ENCODE measurements at regions not wholly inside any gene's neighbourhood (a gene's known extent, or its start where the extent isn't known, plus 50 kb on each side); places are given as distances from the start of the nearest gene placed in this dataset.

DNA sequence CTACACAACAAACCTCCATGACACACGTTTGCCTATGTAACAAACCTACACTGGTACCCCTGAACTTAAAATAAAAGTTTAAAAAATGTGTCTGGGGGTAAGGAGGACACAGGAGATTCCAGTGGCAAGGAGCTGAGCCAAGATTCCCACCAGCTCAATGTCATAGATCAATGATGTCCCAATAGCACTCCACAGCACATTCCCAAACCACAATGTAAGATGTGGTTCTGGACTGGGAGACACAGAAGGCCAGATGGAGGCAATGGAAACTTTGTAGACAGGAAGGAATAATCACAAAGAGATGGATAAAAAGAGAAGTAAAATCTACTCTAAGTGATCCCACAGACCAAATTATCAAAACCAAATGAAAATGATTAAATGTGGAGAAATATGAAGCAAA is 312.4 kb upstream of the SOX11 start:
- DNase-seq (ENCODE audit: low read depth): no peak

DNA sequence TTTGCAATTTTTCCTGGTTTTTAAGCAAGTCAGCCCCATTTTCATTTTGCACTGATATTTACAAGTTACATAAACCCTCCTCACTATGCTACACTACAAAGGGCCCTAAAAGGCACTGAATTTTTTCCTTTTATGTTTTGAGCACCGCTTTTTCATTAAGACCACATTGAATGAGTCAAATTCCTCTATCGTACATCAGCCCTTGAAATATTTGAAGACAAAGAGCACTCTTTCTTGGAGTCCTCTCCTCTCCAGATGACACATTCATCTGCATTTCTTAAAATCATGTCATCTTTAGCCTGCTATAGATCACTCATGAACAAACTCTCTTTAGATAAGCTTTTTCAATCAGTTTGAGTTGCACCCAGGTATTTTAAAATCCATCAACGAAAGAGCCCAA is 306.6 kb upstream of the SOX11 start:
- DNase-seq (ENCODE audit: low read depth): no peak

DNA sequence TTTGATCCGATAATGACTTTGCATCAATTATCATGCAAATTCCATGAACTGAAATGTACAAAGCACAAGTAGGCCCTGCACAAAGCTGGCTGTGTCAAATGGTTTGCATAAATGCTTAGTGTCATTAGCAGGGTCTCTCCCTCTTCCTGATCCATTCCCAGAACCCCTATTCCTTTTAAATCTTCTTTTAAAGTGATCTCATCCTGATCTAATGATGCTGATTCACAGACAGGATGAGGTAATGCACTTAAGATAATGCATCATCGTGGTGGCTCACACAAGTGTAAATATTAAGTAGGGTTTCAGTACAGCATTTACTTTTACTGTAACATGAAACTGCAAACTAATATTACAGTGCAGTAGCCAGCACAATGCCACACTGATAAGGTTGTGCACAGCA is 304.8 kb upstream of the SOX11 start:
- DNase-seq (ENCODE audit: low read depth): no peak

DNA sequence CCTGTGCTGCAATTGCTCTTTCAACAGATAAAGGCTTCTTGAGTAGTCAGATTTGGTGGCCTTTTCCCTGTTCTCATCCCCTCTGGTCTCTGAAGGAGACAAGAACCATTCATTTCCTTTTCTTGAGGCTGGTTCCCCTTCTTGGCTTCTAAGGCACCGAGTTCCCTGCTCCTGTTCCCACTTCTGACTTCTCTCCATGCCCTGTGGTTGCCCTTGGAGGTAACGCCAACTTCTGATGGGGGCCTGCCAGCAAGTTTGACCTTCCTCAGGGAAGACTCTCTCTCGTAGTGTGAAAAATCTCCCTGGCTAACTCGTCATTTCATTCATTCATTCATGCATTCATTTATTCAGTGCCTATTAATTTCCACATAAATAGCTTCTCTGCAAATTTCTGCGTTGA is 302.4 kb upstream of the SOX11 start:
- no peak for DNase-seq (ENCODE audit: low read depth)

DNA sequence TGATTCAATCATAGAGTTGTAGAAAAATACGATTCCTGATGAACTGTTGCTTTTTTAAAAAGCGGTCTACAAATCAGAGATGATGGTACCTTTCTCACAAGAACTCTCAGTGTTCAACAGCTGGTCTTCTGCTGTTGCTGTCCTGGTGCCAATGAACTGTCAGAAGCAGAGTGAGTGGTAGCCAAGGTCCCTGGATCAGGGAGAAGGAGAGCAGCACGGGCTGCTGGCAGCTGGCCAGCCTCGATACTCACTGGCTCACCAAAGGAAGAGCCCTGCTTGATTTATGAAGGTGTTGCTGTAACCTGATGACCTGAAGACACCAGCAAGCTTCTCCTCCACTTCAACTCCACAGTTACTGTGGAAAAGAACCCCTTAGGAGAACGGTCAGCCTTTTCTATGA is 300.8 kb upstream of the SOX11 start:
- no peak for DNase-seq (ENCODE audit: low read depth)

DNA sequence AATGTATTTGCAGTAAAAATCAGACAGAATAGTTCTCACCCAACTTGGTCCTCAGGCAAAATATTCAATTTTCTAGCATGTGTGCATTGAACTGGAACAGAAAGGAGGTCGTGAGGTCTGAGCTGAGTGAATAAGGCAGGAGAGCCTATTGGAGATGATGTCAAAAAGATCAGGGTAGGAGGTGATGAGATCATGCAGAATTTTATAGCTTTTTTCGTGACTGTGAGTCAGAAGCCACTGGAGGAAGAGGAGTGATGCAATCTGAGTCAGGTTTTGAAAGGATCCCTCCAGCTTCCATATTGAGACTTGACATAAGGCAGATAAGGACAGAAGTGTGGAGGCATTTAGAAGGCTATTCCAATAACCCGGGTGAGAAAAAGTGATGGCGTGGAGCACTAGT is 299.5 kb upstream of the SOX11 start:
- DNase-seq (ENCODE audit: low read depth): no peak

DNA sequence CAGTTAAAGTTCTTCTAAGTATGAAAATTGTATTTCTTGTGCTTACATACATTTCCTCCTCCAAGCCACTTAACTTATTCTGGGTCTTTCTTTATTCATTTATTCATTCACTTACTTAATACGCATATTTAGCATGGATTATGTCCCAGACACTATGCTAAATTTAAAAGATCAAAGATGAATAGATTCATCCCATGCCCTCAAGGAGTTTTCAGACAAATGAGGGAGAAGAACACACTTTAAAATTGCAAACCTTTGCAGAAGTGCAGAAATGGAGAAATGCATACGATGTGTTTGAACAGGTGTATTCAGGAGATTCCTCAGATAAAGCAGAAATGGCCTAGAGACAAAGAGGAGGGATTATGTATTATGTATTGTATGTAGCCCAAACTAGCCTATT is 298.7 kb upstream of the SOX11 start:
- no peak for DNase-seq (ENCODE audit: low read depth)

DNA sequence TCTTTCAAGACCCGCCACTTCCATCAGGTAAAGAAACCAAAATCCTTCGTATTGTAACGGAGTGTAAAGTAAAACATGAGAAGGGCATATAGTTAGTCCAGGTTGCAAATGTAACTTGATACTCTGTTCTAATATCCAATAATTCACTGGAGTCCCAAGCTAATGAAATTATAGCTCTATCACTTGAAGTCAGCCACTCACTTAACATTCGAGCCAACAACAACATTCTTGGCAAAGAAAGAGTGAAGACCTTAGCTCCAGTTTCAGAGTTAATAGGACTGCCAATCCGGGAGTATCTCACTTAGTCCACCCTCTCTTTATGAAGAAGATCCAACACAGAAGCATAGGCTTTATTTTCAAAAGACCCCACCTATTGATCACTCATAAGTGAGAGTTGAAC is 298.0 kb upstream of the SOX11 start:
- DNase-seq (ENCODE audit: low read depth): no peak

DNA sequence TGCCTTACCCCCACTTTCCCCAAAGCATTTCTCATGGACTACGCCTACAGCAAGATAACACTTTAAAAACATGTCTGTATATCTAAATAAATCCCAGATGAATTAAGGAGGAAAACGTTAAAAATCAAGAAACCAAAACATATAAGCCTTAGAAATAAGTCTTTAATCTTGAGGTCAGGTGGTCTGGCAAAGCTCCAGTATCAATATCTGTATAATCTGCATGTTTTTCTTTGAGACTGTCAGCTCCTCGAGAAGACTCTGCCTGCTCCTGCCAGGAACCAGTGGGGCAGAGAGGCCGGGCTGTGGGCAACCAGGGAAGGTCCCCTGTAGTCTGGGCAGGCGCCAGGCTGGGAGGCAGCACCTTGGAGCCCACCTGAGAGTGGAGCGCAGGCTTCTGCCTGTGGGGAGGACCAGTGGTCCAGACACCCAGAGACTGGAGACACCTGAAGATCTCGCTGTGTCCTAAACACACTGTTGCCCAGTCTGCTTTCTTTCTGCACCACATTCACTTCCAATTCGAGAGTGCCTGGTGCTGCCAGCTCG is 291.0 kb upstream of the SOX11 start:
- DNase-seq (ENCODE audit: low read depth): no peak

DNA sequence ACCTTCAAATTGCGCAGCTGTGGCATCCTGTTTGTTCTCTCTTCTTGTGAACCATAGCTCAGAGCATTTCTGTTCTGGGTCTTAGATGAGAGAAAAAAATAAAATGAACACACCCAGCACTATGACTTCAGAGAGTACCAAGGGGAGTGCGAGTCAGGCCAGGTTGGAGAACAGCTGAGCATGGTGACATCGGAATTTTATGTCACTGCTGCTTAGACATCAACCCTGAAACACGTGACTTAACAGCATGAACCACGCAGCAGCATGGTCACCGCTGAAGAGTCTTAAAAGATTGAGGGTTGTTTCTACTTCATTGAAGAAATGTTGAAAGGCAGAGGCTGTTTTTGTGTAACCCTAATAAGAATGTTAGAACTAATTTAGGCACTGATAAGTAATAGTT is 288.8 kb upstream of the SOX11 start:
- DNase-seq (ENCODE audit: low read depth): no peak

DNA sequence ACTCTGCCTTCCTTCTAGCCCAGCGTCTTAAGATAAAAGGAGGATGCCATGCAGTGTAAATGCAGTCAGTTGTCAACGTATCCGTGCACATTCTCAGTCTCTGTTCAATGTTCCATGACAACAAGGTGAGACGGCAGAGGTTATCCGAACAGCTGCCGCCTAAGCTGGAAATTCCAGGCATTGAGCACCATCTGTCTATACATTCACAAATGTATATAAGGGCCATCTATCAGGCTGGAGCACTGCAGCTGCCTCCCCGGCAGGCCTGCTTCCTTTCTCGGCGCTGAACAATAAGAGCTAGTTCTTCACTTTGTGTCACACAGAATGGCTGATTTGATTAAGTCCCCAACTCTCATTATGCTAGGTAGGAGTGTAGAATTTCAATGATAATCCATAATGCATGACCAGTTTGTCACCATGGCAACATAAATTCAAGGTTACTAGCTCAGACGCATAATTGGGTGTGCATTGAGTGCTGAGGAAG is 282.2 kb upstream of the SOX11 start:
- DNase-seq (ENCODE audit: low read depth): no peak

DNA sequence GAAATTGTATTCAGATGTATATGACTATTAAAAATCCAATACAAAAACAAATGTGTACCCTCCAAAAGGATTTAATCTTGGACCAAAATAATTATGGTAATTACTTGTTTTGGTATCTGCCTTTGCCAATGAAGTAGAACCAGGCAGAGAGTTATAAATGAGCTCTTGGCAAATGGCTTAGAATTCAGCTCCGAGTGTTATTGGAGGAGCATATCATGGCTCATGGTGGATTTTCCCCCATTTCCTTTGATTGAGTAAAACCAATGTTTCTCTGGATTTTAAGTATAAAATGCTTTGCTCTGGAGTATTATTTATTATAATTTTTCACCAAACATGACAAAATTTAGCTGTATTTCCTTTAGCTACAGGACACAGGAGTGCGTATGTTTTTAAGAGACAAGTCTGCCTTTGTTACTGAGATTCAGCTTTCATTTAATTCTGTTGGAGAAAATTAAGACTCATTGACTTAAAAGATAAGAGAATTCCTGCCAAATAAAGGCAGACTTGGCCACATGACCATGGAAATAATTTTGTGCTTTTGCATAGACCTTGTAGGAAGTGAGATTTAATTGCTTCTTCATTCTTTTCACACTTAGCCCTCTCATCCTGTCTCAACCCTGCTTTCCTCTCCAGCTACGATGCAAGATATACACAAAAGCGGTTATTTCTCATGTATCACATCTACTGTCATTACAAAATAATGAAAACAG is 281.0 kb upstream of the SOX11 start:
- no peak for DNase-seq (ENCODE audit: low read depth)

DNA sequence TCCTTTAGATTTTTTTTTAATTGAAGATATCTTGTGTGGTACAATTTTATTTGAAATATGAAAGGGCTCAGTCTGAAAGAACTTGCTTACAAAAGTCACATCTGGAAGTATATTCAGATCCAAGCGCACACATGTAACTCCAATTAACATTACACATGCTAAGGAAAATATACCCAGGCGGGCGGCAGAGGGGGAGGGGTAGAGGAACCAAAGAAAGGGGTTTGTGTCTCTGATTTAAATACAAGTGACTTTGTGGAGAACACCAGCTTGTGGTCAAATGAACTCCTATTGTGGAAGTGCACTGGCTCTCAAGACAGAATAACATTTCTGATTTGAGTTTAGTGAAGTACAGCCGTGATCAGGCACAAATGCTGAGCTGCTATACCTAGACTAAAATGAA is 280.2 kb upstream of the SOX11 start:
- DNase-seq (ENCODE audit: low read depth): no peak

DNA sequence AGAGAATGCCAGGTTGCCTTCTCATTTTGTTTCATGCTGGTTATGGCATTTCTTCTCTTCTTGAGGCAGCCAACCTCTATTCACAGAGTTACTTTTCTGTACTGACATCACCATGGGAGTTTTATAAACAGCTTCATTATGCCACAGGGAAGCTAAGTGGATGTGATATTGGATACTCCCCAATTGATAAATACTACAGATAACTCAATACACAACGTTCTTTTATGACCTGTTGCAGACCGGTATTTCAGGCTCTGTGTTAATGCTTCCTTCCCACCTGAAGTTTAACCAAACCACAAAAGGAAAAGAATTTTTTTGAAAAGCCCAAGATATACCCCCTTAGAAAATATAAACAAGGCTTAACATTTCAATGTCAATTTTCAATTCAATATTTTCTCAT is 258.3 kb upstream of the SOX11 start:
- DNase-seq (ENCODE audit: low read depth): no peak

DNA sequence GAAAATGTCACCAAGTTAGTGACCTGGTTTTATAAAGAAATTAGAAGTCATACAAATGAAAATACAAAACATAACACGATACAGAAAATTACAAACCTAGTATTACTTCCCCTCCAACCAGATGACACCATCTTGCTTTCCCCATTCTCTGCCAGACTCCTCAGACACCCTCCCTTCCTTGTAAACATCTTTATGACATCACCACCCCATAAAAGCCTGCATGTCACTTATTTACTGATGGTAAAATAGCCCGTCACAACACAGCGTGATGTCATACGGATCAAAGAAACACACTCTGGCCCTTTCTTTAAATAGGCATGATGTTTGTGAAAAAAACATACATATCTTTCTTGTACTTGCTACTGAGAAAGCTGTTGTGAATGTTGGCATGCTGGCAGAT is 254.8 kb upstream of the SOX11 start:
- DNase-seq (ENCODE audit: low read depth): no peak

DNA sequence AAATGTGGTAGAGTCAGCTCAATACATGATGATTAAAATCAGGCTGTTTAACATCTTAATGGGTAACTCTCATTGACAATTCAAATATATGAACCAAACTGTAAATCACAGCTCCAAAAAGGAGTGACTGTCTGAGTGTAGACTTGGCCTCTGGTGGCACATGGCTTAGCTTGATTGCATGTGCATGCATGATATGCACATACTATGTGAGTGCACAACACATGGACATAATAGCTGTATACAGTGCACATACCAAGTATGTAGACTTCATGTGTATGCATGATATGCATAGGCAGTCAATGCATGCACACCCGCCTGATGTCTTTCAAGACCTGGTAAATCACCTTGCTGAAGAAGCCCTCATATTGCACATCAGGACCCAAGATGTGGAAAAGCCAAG is 252.0 kb upstream of the SOX11 start:
- no peak for DNase-seq (ENCODE audit: low read depth)

DNA sequence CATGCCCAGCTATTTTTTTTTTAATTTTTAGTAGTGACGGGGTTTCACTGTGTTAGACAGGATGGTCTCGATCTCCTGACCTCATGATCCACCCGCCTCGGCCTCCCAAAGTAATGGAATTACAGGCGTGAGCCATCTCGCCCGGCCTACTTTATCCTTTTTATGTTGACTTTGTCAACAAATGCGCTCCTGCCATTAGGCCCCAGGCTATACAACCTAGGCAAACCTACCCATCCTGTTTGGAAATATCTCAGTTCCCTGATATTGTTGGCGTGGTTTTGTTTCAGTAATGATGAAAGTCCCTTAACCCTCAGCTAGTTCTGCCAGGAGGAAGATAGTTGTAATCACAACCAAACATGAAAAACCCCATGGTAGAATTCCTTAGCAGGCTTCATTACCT is 249.4 kb upstream of the SOX11 start:
- DNase-seq (ENCODE audit: low read depth): no peak

DNA sequence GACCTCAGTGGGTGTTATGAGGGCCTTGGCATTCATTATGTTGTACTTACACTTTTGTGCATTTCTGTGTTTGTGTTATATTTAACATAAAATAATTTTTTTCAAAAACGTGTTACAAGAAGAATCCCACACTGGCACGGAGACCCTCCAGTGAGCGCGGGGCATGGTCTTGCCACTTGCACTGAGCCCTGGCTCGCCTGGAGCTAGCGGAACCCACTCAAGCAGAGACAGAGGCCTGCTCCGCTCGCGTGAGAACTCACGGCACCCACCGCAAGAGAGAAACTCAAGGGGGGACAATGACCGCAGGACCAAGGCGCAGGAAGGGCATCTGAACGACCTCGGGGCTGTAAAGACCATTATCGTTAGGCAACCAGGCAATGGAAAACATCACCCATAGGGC is 248.0 kb upstream of the SOX11 start:
- DNase-seq (ENCODE audit: low read depth): no peak

DNA sequence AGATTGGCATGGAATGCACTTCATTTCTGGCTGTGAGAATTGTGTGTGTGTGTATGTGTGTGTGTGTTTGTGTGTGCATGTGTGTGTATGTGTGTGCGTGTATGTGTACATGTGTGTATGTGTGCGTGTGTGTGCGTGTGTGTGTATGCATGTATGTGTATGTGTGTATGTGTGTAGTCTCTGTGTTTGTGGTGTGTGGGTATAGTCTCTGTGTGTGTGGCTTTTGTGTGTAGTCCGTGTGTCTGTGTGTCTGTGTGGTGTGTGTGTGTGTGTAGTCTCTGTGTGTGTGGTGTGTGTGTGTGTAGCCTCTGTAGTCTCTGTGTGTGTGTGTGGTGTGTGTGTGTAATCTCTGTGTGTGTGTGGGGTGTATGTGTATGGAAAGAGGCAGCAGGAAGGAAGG is 247.3 kb upstream of the SOX11 start:
- no peak for DNase-seq (ENCODE audit: low read depth)

DNA sequence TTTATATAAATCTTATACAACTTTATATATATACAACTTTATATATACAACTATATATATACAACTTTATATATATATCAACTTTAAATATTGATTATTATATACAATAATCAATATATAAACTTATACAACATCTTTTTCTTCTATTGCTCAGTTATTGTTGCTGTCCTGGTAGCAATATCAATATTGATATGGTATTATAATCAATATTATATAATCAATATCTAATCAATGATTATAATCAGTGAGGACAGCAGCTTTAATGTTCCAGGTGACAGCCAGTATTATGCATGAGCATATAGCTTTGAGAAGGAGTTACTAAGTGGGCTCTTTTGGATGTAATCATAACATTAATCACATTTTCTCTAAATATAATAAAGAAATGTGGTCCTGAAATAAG is 242.3 kb upstream of the SOX11 start:
- DNase-seq (ENCODE audit: low read depth): no peak

DNA sequence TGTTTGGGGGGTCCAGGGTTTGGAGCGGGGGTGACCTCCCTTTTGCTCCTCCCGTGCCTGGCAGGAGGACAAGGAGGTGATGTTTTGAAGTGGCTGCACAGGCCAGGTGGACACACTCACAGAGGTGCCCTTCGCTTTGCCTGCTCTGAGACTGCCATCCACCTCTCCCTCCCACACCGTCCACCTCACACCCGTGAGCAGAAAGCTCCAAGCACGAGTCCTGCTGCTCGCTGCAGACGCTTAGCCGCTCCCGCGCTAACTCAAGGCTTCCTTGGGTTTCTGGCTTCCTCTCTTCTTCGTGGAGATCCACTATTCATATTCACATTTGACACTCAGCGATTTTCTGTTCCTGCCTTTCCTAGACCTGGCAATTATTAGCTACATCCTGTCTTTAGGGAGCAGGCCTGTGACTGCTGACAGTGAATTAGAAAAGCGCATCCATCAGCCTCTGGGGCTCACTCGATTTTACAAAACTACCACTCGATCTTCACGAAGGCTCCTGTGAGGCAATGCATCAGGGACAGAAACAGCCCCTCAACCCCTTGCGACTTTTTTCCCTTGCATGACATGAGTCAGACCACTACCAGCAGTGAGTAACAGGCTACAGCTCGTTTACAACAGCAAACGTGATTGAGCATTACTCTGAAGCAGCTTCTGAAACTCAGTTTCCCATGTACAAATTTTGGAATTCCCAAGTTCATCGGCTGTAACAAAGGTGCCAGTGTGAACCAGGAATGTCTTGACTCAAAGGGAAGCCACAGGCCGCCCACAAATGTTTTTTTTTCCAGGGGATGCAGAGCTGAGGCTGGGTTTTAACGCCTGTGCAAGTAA is 238.7 kb upstream of the SOX11 start:
- DNase-seq (ENCODE audit: low read depth): no peak

DNA sequence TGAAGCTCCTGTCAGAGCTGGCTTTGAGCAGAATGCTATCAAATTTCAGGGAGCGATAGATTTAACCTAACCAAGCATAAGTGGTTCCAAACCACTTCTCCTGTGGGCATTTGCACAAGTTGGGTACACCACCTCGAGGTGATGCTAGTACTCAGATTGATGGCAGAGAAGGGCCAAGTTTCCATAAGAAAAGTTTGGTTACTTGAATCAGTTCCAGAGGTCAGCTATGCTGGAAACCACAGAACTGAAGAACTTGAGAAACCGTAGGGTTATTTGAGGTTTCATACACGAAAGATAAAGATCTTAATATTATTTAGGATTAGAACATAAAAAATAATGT is 238.2 kb upstream of the SOX11 start:
- no peak for DNase-seq (ENCODE audit: low read depth)

DNA sequence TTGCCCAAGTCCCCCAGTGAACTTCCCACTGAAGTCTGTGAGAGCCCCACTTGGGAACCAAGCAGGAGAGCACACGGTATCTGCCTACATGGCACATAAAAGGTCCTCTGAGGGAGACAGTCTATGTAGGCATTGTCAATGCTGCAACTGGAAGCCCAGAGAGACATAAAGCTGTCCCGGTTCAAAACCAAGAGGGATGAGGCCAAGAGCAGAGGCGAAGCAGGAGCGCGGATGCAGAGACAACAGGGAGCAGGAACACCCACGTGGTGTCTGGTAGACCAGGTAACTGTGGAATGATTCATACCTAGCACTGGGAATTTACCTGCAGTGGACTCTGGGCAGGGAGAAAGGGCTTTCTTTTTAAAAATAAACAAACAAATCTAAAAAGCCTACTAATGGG is 233.1 kb upstream of the SOX11 start:
- no peak for DNase-seq (ENCODE audit: low read depth)

All from LHCN-M2 (cell line).